Peyer's patch (tissue), 4 donors: ENCODE measurements at regions not wholly inside any gene's neighbourhood (a gene's known extent, or its start where the extent isn't known, plus 50 kb on each side); places are given as distances from the start of the nearest gene placed in this dataset.
"Not testable (repeated sequence)": the region's sequence is repeated elsewhere in the genome, so short reads cannot be mapped to it uniquely, and the experiment has no call there.

Experiments
- DNase-seq, 3 donors: peaks; one replicate each; pipeline ENCODE4 v3.0.0-alpha.2; 2017 to 2019
- H3K27ac ChIP-seq, 4 donors: fragments of 200-600 bp; sonication (generic); one replicate each; pipeline ENCODE4 v1.5.1; 2016 to 2019
- H3K27me3 ChIP-seq, 2 donors: fragments of 200-600 bp; sonication (generic); one replicate each; pipeline ENCODE4 v1.5.1; 2019
- H3K36me3 ChIP-seq, 3 donors: fragments of 200-600 bp; sonication (generic); one replicate each; pipeline ENCODE4 v1.5.1; 2016 to 2019
- H3K4me1 ChIP-seq, 4 donors: fragments of 200-600 bp; sonication (generic); one replicate each; pipeline ENCODE4 v1.5.1; 2016 to 2019
- H3K4me3 ChIP-seq, 4 donors: fragments of 200-600 bp; sonication (generic); 1 replicate in 3 of 4; 2 replicates in 1 of 4; pipeline ENCODE4 v1.5.1; 2016 to 2019; ENCODE audit warnings: mild to moderate bottlenecking in 1 of 4
- H3K9me3 ChIP-seq, 4 donors: fragments of 200-600 bp; sonication (generic); one replicate each; pipeline ENCODE4 v1.5.1; 2016 to 2019; ENCODE audit warnings: mild to moderate bottlenecking in 1 of 4
- POLR2A ChIP-seq, 2 donors: fragments of 450-650 bp; IDR thresholded peaks; one replicate each; pipeline ENCODE4 v1.5.1; 2017; ENCODE audit warnings: antibody characterized with exemption in 2 of 2, mild to moderate bottlenecking in 2 of 2, moderate library complexity in 2 of 2
- TF ChIP-seq, protein P1 (sequence below), 6 experiments: fragments of 450-650 bp in 4 of 6; fragments of 200-600 bp in 2 of 6; sonication (generic) in 1 of 6; IDR thresholded peaks; one replicate each; pipeline ENCODE4 v1.5.1; 2017 to 2019; ENCODE audit warnings: antibody characterized with exemption in 6 of 6, mild to moderate bottlenecking in 3 of 6, moderate library complexity in 1 of 6

DNA sequence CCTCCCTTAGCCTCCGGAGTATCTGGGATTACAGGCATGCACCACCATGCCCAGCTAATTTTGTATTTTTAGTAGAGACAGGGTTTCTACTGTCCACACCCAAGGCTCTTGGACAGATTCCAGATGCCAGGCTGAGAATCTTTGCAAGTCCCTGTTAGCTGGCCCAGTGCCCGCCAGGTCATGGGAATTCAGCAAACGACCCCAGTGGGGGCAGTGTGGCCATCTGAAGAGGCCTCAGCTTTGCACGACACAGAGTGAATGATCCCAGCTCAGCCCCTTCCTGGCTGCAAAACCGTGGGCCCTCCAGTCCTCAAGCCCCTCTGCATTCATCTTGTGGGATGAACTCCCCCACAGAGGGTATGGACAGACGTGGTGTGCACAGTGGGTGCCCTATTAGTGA lies 179.5 kb upstream of the ID2 start:
- Histone ChIP-seq H3K4me1 (peaks cover 0 to 19% (median 0%) of the 10 kb centered on the region in 4 donors), H3K36me3 (no peaks in the 10 kb centered on the region), H3K9me3 (no peaks in the 10 kb centered on the region), H3K4me3 (no peak overlapping the region), H3K27me3 (no peaks in the 10 kb centered on the region), H3K27ac (no peak overlapping the region)
- TF ChIP-seq, protein P1, sequence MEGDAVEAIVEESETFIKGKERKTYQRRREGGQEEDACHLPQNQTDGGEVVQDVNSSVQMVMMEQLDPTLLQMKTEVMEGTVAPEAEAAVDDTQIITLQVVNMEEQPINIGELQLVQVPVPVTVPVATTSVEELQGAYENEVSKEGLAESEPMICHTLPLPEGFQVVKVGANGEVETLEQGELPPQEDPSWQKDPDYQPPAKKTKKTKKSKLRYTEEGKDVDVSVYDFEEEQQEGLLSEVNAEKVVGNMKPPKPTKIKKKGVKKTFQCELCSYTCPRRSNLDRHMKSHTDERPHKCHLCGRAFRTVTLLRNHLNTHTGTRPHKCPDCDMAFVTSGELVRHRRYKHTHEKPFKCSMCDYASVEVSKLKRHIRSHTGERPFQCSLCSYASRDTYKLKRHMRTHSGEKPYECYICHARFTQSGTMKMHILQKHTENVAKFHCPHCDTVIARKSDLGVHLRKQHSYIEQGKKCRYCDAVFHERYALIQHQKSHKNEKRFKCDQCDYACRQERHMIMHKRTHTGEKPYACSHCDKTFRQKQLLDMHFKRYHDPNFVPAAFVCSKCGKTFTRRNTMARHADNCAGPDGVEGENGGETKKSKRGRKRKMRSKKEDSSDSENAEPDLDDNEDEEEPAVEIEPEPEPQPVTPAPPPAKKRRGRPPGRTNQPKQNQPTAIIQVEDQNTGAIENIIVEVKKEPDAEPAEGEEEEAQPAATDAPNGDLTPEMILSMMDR (IDR thresholded peaks at IDR 0.05): no peak
- no peak for TF ChIP-seq POLR2A (IDR thresholded peaks at IDR 0.05)
- DNase-seq: peak in 1 of 3 donors; percentile 45

DNA sequence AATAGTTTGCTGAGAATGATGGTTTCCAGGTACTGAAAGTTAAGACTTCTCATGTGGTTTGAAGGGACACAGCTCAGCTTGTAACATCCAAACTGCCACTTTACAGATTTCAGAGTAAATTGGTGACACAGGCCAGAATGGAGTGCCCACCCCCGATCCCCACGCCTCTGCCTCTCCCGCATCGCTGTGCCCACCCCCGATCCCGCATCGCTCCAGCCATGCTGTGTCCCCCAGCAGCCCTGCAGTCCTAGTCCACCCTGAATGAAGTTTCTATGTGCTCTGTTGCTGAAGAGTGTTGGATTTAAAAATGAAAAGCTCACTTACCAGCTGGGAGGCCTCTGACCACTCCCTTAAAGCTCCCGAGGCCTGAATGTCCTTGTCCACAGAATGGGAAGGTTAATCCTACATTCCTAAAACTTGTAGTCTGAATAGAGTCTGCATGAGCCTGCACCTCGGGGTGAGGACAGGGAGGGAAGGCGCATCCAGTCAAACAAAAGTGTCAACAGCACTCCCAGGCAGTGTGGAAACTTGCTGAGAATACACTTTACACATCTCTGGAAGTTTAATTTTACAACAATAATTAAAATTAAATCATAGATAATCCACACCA lies 176.4 kb upstream of the ID2 start:
- H3K27me3 ChIP-seq: no peaks in the 10 kb centered on the region
- no peaks in the 10 kb centered on the region for H3K36me3 ChIP-seq
- H3K27ac ChIP-seq: no peak overlapping the region
- TF ChIP-seq, protein P1 (IDR thresholded peaks at IDR 0.05): no peak
- no peak for TF ChIP-seq POLR2A (IDR thresholded peaks at IDR 0.05)
- peaks cover 0 to 11% (median 0%) of the 10 kb centered on the region in 4 donors for H3K4me1 ChIP-seq
- H3K4me3 ChIP-seq: no peak overlapping the region
- H3K9me3 ChIP-seq: no peaks in the 10 kb centered on the region
- DNase-seq: peak in 1 of 3 donors; percentile 2

DNA sequence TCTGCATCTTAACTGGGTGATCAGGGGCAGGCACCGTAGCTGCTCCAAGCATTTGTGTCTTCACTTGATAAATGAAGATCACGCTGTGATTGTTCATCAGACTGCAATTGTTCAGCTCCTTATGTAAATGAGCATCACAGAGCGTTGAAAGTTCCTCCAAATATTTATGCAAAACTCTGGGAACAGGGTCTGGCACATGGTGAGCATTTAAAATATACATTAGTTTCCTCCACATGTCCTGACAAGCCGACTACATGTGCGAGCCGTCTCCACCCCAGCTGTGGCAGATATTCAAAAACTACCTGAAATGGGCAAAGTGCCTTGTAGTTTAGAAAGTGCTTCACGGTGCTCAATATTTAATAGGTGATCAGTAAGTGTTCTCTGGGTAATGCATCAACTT lies 175.1 kb upstream of the ID2 start:
- peaks cover 0 to 3% (median 0%) of the 10 kb centered on the region in 4 donors for H3K4me1 ChIP-seq
- peak in 1 of 3 donors; percentile 14 for DNase-seq
- no peaks in the 10 kb centered on the region for H3K36me3 ChIP-seq
- H3K27me3 ChIP-seq: no peaks in the 10 kb centered on the region
- no peaks in the 10 kb centered on the region for H3K9me3 ChIP-seq
- no peak overlapping the region for H3K27ac ChIP-seq
- TF ChIP-seq, protein P1 (IDR thresholded peaks at IDR 0.05): no peak
- no peak for TF ChIP-seq POLR2A (IDR thresholded peaks at IDR 0.05)
- no peak overlapping the region for H3K4me3 ChIP-seq

DNA sequence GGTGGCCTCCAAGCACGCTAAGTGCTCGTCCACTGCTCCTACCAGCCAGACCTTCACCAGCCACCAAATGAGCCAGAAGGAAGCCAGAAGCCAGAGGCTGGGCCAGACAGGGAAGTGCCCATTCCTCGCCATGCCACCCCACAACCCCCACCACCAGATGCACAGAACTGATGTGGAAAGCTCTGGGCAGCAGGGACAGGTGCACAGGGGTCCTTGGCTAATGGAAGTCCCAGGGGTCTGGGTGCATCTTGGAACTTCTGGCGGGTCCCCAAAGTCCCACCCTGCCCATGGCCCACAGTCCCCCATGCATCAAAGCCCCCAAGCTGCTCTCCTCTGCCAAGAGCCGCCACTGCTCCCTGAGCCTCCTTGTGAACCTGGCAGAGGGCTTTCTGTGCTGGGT lies 173.1 kb upstream of the ID2 start:
- DNase-seq: peak in 1 of 3 donors; percentile 30
- H3K27ac ChIP-seq: no peak overlapping the region
- H3K9me3 ChIP-seq: no peaks in the 10 kb centered on the region
- no peak overlapping the region for H3K4me3 ChIP-seq
- TF ChIP-seq POLR2A (IDR thresholded peaks at IDR 0.05): no peak
- TF ChIP-seq, protein P1 (IDR thresholded peaks at IDR 0.05): no peak
- H3K4me1 ChIP-seq: no peaks in the 10 kb centered on the region
- no peaks in the 10 kb centered on the region for H3K27me3 ChIP-seq
- no peaks in the 10 kb centered on the region for H3K36me3 ChIP-seq

DNA sequence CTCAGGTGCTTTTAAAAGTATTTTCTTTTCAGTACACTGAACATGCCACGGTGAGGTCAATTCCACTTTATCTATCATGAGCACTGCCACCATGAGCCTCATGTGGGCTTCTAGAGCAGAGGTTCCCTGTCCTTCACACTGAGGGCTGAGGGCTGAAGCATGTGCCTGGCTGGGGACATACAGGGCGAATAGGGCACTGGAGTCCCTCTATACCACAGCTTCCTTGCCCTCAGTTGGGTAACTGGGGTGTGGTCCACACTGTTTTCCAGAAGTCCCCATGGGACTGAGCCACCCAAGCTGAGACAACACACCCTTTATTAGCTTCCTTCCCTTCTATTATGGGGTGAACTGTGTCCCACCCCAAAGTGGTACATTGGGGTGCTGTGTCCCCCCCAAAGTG lies 172.2 kb upstream of the ID2 start:
- Histone ChIP-seq H3K36me3 (no peaks in the 10 kb centered on the region), H3K27me3 (no peaks in the 10 kb centered on the region), H3K4me3 (no peak overlapping the region), H3K4me1 (peaks cover 0 to 3% (median 0%) of the 10 kb centered on the region in 4 donors), H3K27ac (no peak overlapping the region), H3K9me3 (no peaks in the 10 kb centered on the region)
- peak in 1 of 3 donors; percentile 2 for DNase-seq
- TF ChIP-seq POLR2A (IDR thresholded peaks at IDR 0.05): no peak
- TF ChIP-seq, protein P1 (IDR thresholded peaks at IDR 0.05): no peak

DNA sequence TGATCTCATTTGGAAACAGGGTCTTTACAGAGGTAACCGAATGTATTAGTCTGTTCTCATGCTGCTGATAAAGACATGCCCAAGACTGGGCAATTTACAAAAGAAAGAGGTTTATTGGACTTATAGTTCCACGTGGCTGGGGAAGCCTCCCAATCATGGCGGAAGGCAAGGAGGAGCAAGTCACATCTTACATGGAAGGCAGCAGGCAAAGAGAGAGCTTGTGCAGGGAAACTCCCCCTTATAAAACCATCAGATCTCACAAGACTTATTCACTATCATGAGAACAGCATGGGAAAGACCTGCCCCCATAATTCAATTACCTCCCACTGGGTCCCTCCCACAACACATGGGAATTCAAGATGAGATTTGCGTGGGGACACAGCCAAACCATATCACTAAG lies 171.8 kb upstream of the ID2 start:
- H3K4me1 ChIP-seq, H3K27ac ChIP-seq, H3K36me3 ChIP-seq, DNase-seq, H3K4me3 ChIP-seq, H3K27me3 ChIP-seq, H3K9me3 ChIP-seq: not testable (repeated sequence)
